ENCODE measurements at regions not wholly inside any gene's neighbourhood (a gene's known extent, or its start where the extent isn't known, plus 50 kb on each side); places are given as distances from the start of the nearest gene placed in this dataset.

DNA sequence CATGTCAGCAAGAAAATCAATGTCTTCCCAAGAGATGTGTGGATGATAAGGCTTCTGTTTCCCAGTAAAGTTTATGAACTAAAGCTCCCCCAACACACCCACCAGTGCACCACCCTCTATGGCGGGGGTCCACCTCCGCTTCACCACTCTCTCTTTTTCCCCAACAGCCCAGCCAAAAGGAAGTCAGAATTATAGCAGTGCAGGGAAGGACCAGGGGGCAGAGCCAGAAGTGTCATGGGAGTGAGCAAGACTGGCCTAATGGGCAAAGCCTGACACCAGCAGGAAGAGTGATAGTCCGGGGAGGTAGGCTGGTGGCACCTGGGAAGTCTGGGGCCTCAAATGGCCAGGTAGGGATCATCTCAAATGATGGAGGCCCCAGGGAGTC is 167.7 kb downstream of the ZFP36L2 start:
- FAIRE-seq, result no peak
- no peak for DNase-seq (ENCODE audit: insufficient read length, low spot score)

DNA sequence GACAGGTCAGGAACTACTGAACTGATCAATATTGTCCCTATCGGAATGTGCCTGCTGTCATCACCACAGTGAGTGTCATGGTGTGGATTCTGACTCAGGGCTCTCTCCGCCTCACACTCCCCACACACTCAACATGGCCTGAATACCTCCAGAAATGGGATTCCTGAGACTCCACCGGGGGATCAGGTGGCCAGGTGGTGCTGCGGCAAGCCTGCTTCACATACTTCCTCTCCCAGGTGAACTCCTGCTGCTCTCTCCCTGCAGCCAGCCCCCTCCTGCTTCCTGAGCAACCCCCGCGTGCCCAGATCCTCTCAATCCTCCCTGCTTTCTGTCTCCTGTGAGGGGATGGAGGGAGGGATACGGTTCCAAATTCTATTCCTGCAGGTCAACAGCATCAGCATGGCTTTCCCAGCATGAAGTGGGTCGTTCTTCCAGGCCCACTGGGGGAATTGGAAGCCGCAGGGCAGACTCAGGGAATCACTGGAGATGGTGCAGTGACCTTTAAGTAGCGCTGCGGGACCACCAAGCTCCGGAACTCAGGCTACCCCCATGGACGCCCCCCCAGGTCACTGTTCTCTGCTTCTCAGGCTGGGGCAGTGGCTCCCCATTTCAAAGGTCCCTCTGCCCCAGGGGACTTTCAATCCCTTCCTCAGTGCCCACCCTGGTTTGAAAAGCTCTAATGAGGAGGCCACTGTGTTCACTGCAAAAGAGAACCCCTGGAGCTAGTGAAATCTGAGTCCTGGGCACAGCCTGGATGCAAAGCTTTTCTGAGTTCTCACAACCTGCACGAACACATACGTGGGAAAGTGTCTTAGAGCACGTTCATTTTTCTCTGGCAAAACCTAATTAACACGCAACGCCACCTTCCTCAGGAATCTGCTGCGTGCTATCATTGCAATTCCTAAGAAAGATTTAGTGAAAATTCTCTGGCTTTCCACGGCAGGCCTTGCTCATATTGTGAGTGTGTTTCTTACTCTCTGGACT is 168.4 kb downstream of the ZFP36L2 start:
- DNase-seq (ENCODE audit: insufficient read length, low spot score) (no peak), FAIRE-seq (no peak)

DNA sequence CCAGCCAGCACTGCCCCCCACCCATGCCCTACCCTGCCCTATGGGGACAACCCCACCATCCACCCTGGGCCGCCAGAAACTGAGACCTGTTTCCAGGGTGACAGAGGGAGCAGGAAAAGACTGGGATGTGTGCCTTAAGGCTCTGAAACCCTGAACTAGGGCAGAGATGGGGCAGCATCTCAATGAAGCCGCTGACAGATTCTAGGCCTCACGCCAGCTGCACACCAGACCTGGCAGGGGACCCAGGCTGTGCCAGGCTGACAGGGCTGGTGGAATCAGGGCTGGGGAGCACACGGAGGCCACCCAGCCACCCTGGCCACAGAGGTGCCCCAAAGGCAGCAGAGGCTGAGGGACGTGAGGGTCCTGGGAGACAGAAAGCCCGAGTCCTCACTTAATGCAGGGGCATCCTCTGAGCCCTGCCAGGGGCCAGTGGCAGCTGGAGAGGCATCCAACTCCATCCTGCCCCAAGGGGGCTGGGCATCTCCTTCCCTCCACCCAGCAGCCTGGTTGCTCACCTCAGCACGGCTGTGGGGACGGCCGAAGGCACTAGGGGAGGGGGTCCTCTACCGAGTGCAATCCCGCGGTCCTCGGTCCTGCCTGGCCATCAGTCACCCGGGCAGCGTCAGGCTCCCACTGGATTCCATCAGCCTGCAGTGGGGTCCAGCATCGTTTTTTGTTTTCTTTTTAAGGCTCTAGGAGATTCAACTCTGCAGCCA is 169.2 kb downstream of the ZFP36L2 start:
- FAIRE-seq, result no peak
- DNase-seq (ENCODE audit: insufficient read length, low spot score), result no peak

DNA sequence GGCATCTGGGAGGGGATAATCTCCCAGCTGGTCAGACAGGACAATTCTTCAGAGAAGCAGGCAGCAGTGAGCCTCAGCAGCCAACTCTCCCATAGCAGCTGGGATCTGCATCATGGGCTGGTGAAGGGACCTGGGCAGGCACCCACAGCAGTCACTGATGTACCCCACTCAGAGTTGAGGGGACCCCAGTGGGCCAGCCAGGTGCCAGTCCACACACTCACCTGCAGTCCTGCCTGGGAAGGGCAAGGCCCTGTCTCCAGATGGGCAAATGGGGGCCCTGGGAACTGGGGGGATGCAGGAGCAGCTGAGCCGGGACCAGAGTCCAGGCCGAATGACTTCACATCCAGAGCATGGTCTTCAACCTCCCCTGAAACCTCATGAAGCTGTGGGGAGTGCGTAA is 170.4 kb downstream of the ZFP36L2 start:
- FAIRE-seq (no peak), DNase-seq (ENCODE audit: insufficient read length, low spot score) (no peak)

DNA sequence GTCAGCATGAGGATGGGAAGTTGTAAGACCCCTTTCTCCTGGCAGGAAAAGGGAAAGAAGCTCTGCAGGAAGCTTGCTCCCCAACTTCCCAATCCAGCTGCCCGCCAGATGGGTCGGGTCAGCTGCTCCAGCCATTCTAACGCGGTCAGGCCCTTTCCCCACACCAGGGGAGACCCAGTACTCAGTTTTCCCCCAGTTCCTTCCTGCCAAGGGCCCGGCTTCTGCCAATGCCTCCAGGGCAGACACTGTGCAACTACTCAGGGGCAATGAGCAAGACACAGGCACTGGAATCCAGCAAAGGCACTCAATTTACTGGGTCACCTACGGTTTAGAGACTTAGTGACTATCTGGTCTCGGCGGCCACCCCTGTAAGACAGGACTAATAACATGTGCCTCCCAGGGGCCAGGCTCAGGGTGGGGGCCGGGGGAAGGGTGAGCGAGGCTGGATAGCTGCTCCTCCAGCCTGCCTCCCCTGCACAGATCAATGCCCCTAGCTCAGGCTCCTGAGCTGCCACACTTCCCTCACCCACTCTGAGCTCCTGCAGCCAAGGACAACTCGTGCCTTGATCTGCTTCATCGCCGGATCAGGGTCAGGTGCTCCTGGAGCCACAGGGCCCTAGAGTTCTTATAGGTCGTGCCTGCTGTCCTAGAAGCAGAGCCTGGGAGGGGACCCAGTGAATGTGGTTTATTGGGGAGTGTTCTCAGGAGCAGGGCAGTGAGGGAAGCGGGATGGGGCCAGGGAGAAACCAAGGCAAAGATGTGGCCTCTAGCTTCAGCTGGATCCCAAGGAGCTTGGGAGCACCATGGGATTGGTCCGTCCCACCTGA is 171.1 kb downstream of the ZFP36L2 start:
- DNase-seq (ENCODE audit: insufficient read length, low spot score) (no peak), FAIRE-seq (no peak)

DNA sequence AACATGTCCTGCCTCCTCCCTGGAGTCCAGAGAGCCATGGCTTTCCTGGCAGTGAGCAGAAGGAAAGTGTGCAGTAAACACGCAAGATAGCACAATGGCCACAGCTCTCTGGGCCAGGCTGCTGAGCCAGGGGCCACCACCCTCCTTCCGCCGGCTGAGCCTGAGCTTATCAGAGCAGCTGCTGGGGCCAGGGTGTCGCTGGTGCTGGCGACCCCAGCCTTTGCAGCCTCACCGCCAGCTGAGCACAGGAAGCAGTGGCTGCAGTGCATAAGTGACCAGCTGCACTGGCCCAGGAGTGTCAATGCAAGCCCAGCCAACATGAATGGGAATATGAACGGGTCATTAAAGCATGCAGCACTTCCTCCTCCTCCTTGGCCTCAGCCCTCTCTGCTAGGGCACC is 172.0 kb downstream of the ZFP36L2 start:
- DNase-seq (ENCODE audit: insufficient read length, low spot score), result no peak
- no peak for FAIRE-seq

DNA sequence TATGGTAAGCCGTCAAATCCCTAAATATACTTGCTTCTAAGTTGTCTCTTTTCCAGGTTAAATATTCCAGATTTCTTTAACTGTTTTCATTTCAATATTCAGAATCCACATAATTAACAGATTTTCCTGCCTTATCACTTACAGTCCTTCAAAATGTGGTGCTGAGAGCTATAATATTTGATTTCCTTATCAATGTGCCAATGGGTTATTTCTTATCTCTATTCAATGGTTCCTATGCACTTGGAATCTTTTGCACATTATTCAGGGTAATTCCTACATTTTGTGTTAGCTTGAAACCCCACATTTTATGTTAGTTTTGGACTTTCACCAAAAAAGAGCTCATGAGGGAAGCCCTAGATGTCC is 173.5 kb downstream of the ZFP36L2 start:
- DNase-seq (ENCODE audit: insufficient read length, low spot score) (no peak), FAIRE-seq (no peak)

DNA sequence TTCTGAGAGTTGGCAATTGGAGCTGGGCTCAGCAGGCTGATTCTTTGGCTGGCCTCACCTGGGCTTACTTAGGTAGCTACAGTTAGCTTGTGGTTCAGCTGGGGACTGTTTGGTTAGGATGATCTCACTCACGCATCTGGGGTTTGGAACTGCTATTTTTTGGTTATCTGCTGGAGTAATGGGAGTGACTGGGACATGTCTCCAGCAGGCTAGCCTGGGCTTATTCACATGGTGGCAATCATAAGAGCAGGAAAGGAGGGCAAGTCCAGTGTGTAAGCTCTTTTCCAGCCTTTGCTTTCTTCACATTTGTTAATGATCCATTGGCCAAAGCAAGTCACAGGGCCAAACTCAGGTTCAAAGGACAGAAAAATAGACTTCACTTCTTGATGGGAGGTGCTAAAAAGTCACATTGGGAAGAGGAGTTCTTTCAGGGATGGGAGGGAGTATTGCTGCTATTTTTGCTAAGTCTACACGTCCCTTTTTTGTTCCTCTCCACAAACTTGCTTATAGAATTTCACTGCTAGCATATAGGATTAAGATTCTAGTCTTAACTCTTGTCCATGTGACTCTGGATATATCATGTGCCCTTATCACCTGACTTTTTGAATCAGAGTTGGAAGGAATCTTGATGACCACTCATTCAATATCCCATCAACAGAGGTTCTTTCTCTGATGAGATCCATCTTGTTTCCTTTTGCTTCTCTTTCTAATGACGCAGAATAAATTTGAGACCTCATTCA is 174.0 kb downstream of the ZFP36L2 start:
- DNase-seq (ENCODE audit: insufficient read length, low spot score), result no peak
- no peak for FAIRE-seq

DNA sequence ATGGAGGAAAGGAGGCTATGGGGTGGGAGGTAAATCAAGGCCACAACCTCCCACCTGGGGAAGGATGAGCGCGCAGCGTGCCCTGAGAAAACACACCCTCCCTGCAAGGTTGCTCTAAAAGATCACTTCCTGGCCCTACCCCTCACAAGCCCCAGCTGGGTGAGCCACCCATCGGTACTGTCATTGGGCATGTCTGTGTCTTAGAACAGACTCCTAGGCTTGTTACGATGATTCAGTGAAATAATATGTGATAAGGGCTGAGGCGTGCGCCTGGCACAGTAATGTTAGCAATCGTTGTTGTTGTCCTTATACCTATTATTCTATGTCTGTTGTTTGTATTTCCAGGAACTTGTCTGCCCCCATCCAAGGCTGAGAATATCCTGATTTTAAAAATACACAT is 175.1 kb downstream of the ZFP36L2 start:
- DNase-seq (ENCODE audit: insufficient read length, low spot score) (no peak), FAIRE-seq (no peak)

DNA sequence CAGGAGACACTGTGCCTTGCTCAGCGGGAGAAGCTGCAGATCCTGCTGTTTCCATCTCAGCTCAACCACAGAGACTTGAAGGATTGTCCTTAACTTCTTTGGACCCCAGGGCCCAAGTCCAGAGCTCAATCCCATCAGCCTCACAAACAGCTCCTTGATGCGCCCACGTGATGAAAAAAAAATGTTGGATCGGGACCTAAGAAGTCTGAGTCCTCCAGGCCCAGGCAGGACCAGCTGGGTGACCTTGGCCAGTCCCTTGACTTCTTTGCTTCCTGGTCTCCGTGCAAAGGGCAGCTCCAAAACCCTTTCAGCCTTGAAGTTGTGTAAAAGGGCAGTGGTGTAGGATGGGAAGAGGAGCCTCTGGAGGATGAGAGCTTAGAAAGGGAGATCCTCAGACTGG is 175.5 kb downstream of the ZFP36L2 start:
- FAIRE-seq, result no peak
- DNase-seq (ENCODE audit: insufficient read length, low spot score), result no peak

DNA sequence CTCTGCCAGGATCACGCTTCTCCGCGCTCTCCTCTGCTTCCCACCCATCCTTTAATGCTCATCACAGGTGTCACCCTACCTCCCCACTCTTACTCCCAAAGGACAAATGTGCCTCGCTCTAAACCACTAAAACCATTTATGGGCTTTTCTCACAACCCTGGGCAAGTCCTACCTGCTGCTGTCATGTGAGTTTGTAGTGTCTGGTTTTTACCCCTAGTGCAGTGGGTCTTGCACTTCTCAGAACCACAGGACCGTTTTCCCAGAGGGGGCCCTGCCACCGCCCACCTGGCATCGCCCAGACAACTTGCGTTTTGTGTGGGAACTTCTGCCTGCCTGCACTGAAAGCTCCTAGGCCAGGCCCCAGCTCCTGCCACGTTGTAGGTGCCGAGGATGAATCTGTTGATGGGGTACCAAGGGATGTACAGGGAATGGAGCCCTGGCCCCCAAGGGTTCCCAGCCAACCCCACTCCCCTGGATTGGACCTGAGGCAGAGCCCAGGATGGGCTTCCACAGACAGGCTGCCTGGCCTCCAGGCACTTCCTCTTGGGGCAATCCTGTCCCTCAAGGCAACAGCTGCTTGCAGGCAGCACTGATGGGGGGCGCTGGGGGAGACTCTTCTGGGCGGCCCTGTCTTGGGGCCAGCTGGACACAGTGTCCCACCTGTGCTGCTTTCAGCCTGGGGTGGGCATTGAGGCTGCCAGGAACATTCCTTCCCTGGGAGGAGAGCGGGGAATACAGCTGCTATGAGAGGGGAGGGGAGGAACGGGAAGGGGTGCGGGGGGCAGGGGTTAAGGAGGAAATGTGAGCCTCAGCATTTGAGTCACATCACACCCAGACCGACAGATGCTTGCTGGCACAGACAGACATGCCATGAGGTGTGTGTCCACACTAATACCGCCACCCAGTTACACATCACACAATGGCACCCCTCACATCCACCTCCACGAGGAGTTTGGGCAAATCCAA is 176.3 kb downstream of the ZFP36L2 start:
- FAIRE-seq, result no peak
- no peak for DNase-seq (ENCODE audit: insufficient read length, low spot score)

DNA sequence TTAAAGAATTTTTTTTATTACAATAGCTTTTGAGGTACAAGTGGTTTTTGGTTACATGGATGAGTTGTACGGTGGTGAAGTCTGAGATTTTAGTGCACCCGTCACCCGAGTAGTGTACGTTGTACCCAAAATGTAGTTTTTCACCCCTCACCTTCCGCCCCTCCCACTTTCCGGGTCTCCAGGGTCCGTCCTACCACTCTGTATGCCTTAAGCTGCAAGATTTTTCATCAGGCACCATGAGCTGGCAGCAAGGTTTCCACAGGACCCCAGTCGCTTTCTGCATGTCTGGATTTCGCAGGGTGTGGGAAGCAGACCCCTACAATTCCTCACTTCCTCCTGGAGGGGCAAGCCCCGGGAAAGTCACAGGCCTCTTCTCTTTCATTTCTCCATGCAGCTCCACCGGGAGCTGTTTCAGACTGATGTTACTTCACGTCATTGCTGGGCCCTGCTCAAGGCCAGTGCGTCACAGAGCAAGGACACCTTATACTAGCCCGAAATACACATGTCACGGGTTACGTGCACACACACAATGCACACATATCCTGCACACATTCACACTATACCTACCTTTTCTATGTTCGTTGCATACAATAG is 179.1 kb downstream of the ZFP36L2 start:
- no peak for FAIRE-seq
- no peak for DNase-seq (ENCODE audit: insufficient read length, low spot score)

DNA sequence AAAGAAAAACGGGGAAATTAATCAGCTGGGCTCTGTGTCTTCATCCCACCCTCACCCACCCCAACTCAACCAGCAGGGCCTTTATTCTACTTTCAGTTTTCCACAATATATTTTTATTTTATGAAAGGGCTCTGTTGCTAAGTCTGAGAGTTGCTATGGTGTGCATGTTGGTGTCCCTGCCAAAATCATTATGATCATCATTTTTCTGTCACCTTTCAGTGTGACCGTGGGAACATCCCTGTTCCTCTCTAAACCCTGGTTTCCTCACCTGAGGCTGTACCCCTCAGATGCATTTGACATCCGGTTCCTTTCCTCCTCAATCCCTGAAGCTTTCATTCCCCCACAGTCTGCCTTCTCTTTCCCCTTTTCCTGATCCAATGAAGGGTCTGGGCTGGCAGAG is 180.5 kb downstream of the ZFP36L2 start:
- FAIRE-seq, result no peak
- no peak for DNase-seq (ENCODE audit: insufficient read length, low spot score)

DNA sequence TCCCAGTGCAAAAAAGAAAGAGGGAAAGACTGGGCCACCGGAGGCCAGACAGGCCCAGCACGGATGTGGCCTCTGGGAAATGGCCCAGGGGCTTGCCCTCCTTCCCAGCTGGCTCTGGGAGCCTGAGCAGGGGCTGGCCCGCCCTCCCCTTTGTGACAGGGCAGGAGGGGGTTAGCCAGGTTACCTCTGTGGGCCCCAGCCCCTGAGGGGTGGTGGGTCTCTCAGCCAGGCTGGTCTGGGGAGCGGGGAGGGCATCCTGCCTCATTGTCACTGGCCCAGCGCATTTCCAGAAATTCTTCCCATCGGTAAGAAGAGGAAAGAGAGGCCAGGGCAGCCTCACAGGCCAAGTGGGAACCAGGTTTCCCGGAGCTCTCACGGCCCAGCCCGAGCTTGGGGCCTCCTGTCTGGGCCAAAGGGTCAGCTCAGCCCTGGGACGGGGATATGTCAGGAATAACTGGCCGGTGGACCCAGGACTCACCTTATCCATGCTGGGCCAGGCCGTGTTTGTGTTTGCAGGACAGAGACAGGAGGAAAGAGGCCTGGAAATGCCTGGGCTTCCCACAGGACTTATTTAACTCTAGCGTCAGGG is 182.2 kb downstream of the ZFP36L2 start:
- no peak for DNase-seq (ENCODE audit: insufficient read length, low spot score)
- FAIRE-seq, result no peak

DNA sequence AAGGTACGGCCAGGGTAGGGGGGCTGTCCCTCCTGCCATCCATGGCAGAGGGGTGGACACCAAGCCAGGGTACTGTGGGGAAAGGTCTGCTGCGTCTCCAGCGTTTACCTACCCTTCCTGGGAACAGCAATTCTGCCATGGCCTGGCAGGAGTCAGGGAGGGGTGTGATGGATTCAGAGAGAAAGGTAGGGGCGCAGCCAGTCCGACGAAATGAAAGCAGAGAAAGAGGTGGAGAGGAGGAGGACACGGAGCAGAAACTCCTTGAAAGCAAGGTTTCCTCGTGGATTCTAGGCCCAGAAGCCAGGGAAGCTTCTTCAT is 182.9 kb downstream of the ZFP36L2 start:
- DNase-seq (ENCODE audit: insufficient read length, low spot score) (no peak), FAIRE-seq (no peak)

DNA sequence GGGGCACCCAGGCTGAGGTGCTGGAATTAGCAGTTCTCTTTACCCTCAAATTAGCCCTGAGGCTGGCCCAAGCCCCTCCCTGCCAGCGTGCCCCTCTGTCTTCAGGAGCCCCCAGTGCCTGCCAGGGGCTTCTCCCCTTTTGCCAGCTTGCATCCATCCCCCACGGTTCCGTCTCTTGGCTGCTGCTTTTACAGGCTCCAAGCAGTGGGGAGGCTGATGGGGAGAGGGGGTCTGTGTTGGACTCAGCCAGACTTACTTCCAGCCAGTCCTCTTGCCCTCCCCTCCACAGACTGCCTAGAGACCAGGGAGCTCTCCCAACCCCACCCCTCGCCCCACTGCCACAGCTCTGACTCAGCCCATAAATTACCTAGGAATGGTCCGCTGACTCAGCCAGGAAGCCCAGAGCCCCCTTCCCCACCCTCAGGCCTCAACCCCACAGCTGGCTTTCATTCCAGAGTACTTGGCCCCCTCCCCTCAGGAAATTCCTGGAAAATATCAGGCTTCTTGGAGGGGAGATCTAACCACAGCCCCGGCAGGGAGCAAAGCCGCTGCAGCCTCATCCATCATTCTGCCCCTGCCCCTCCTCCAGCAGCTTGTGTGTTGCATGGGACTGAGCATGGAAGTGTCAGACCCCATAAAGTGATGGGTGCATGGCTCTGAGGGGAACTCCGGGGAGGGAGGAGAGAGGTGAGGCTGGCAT is 184.6 kb downstream of the ZFP36L2 start:
- no peak for FAIRE-seq
- no peak for DNase-seq (ENCODE audit: insufficient read length, low spot score)

DNA sequence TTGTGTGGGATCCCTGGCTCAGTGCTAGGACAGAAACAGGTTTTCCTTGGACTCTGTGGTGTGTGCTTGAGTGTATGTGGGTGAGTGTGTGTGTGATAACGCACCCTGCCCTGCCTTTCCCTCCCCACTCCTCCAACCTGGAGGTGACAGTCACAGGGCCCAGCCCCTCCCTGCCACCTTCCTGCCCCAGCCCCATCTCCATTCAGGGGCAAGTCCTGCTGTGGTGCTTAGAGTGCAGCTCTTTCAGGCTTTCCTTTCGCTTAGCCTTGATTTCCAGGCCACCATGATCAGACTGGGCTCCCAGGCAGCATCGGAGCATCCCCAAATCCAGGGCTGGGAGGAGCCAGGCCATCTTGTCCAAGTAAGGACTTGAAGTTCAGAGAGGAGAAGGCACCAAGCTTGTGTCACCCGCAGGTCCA is 185.2 kb downstream of the ZFP36L2 start:
- DNase-seq (ENCODE audit: insufficient read length, low spot score) (no peak), FAIRE-seq (no peak)
